ENCODE measurements at regions not wholly inside any gene's neighbourhood (a gene's known extent, or its start where the extent isn't known, plus 50 kb on each side); places are given as distances from the start of the nearest gene placed in this dataset.

DNA sequence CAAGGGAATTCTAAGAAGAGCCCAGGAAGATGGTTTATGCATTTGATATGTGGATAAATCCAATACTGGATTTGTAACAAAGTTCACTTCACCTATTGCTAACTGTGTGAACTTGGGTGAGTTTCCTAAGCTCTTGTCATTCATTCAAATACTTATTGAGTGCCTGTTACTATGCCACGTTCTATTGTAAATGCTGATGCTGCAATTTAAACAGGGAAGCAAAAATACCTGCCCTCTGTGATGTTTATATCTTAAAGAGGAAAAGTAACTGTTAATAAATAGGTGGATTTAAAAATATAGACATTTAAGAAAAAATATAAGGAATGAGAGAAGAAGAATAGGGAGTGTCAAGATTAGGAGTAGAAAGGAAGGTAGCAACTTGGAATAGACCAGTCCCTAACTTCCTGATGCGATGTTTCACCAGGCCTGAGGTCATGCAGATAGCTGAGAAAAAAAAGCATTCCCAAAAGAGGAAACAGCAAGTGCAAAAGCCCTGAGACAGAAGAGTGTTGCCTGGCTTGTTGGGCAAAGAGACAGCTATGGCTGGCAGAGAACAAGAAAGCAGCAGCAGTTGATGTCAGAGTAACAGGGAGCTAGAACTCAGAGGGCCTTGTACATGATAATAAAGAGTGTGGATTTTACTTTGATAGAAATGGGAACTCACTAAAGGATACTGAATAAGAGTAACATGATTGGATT is 54.3 kb upstream of the TCF21 start:
- H3K36me3 Mint-ChIP-seq = no peaks in the 10 kb centered on the region
- H3K4me3 Mint-ChIP-seq = no peak overlapping the region
- DNase-seq (ENCODE audit: low spot score) = no peak
- CTCF ChIA-PET = interaction anchor here (0.9 to 3.0 kb wide), 3 partner anchors 82 to 265 kb away, joined by 3 to 16 read pairs (median 3); no protein-coding TSS in a partner anchor
- ATAC-seq = no peak
- no peak overlapping the region for H3K27ac Mint-ChIP-seq
- no peak for TF ChIP-seq FOXJ3 (CRISPR knock-in tag; IDR thresholded peaks at IDR 0.05; ENCODE audit: borderline replicate concordance)
- TF ChIP-seq, protein P1, sequence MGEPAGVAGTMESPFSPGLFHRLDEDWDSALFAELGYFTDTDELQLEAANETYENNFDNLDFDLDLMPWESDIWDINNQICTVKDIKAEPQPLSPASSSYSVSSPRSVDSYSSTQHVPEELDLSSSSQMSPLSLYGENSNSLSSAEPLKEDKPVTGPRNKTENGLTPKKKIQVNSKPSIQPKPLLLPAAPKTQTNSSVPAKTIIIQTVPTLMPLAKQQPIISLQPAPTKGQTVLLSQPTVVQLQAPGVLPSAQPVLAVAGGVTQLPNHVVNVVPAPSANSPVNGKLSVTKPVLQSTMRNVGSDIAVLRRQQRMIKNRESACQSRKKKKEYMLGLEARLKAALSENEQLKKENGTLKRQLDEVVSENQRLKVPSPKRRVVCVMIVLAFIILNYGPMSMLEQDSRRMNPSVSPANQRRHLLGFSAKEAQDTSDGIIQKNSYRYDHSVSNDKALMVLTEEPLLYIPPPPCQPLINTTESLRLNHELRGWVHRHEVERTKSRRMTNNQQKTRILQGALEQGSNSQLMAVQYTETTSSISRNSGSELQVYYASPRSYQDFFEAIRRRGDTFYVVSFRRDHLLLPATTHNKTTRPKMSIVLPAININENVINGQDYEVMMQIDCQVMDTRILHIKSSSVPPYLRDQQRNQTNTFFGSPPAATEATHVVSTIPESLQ (CRISPR knock-in tag; IDR thresholded peaks at IDR 0.05) = no peak
- TF ChIP-seq, protein P2, sequence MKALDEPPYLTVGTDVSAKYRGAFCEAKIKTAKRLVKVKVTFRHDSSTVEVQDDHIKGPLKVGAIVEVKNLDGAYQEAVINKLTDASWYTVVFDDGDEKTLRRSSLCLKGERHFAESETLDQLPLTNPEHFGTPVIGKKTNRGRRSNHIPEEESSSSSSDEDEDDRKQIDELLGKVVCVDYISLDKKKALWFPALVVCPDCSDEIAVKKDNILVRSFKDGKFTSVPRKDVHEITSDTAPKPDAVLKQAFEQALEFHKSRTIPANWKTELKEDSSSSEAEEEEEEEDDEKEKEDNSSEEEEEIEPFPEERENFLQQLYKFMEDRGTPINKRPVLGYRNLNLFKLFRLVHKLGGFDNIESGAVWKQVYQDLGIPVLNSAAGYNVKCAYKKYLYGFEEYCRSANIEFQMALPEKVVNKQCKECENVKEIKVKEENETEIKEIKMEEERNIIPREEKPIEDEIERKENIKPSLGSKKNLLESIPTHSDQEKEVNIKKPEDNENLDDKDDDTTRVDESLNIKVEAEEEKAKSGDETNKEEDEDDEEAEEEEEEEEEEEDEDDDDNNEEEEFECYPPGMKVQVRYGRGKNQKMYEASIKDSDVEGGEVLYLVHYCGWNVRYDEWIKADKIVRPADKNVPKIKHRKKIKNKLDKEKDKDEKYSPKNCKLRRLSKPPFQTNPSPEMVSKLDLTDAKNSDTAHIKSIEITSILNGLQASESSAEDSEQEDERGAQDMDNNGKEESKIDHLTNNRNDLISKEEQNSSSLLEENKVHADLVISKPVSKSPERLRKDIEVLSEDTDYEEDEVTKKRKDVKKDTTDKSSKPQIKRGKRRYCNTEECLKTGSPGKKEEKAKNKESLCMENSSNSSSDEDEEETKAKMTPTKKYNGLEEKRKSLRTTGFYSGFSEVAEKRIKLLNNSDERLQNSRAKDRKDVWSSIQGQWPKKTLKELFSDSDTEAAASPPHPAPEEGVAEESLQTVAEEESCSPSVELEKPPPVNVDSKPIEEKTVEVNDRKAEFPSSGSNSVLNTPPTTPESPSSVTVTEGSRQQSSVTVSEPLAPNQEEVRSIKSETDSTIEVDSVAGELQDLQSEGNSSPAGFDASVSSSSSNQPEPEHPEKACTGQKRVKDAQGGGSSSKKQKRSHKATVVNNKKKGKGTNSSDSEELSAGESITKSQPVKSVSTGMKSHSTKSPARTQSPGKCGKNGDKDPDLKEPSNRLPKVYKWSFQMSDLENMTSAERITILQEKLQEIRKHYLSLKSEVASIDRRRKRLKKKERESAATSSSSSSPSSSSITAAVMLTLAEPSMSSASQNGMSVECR (CRISPR knock-in tag; IDR thresholded peaks at IDR 0.05; ENCODE audit: borderline replicate concordance) = no peak
- TF ChIP-seq NFE2L1 (CRISPR knock-in tag; IDR thresholded peaks at IDR 0.05) = no peak
- no peak for TF ChIP-seq GRHL2 (CRISPR knock-in tag; IDR thresholded peaks at IDR 0.05; ENCODE audit: insufficient replicate concordance, severe bottlenecking)
- no peak for TF ChIP-seq ETV6 (CRISPR knock-in tag; IDR thresholded peaks at IDR 0.05)
- TF ChIP-seq NR2C2 (CRISPR knock-in tag; IDR thresholded peaks at IDR 0.05) = no peak
- TF ChIP-seq ESRRA (CRISPR knock-in tag; IDR thresholded peaks at IDR 0.05; ENCODE audit: borderline replicate concordance) = no peak
- no peak for TF ChIP-seq TEAD4 (CRISPR knock-in tag; IDR thresholded peaks at IDR 0.05)
- TF ChIP-seq, protein P3, sequence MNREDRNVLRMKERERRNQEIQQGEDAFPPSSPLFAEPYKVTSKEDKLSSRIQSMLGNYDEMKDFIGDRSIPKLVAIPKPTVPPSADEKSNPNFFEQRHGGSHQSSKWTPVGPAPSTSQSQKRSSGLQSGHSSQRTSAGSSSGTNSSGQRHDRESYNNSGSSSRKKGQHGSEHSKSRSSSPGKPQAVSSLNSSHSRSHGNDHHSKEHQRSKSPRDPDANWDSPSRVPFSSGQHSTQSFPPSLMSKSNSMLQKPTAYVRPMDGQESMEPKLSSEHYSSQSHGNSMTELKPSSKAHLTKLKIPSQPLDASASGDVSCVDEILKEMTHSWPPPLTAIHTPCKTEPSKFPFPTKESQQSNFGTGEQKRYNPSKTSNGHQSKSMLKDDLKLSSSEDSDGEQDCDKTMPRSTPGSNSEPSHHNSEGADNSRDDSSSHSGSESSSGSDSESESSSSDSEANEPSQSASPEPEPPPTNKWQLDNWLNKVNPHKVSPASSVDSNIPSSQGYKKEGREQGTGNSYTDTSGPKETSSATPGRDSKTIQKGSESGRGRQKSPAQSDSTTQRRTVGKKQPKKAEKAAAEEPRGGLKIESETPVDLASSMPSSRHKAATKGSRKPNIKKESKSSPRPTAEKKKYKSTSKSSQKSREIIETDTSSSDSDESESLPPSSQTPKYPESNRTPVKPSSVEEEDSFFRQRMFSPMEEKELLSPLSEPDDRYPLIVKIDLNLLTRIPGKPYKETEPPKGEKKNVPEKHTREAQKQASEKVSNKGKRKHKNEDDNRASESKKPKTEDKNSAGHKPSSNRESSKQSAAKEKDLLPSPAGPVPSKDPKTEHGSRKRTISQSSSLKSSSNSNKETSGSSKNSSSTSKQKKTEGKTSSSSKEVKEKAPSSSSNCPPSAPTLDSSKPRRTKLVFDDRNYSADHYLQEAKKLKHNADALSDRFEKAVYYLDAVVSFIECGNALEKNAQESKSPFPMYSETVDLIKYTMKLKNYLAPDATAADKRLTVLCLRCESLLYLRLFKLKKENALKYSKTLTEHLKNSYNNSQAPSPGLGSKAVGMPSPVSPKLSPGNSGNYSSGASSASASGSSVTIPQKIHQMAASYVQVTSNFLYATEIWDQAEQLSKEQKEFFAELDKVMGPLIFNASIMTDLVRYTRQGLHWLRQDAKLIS (CRISPR knock-in tag; IDR thresholded peaks at IDR 0.05; ENCODE audit: borderline replicate concordance) = no peak
- no peak for TF ChIP-seq ATF1 (CRISPR knock-in tag; IDR thresholded peaks at IDR 0.05)
- no peak for TF ChIP-seq IRF2 (CRISPR knock-in tag; IDR thresholded peaks at IDR 0.05; ENCODE audit: borderline replicate concordance, low read depth)
- TF ChIP-seq, protein P4, sequence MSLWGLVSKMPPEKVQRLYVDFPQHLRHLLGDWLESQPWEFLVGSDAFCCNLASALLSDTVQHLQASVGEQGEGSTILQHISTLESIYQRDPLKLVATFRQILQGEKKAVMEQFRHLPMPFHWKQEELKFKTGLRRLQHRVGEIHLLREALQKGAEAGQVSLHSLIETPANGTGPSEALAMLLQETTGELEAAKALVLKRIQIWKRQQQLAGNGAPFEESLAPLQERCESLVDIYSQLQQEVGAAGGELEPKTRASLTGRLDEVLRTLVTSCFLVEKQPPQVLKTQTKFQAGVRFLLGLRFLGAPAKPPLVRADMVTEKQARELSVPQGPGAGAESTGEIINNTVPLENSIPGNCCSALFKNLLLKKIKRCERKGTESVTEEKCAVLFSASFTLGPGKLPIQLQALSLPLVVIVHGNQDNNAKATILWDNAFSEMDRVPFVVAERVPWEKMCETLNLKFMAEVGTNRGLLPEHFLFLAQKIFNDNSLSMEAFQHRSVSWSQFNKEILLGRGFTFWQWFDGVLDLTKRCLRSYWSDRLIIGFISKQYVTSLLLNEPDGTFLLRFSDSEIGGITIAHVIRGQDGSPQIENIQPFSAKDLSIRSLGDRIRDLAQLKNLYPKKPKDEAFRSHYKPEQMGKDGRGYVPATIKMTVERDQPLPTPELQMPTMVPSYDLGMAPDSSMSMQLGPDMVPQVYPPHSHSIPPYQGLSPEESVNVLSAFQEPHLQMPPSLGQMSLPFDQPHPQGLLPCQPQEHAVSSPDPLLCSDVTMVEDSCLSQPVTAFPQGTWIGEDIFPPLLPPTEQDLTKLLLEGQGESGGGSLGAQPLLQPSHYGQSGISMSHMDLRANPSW (CRISPR knock-in tag; conservative IDR thresholded peaks at IDR 0.05; ENCODE audit: low read depth) = no peak
- H3K4me1 Mint-ChIP-seq = peaks cover 6% of the 10 kb centered on the region
- POLR2A ChIA-PET = no interaction called here
- no peaks in the 10 kb centered on the region for H3K9me3 Mint-ChIP-seq
- H3K27me3 Mint-ChIP-seq (ENCODE audit: low read depth) = no peaks in the 10 kb centered on the region
